Left ventricle myocardium superior (tissue), 1 donor: ENCODE measurements at regions not wholly inside any gene's neighbourhood (a gene's known extent, or its start where the extent isn't known, plus 50 kb on each side); places are given as distances from the start of the nearest gene placed in this dataset.
A peak's percentile ranks its signal among the peaks of the same experiment; 100 is the strongest.
"Not testable (repeated sequence)": the region's sequence is repeated elsewhere in the genome, so short reads cannot be mapped to it uniquely, and the experiment has no call there.

ENCODE experiments used
- ATAC-seq: fragments of 200-7000 bp; cut with Tn5 transposase; one replicate; pipeline ENCODE4 v1.9.1; 2020; ENCODE audit warnings: mild to moderate bottlenecking, moderate library complexity
- DNase-seq: peaks from one replicate; pipeline ENCODE4 v3.0.0-alpha.2; 2020
- intact Hi-C: fragments of 100-400 bp; cut with micrococcal nuclease; formaldehyde crosslinking; loops from one replicate; pipeline ENCODE4 v1.11.0; 2022
- donor health status: DM: no; HTN: yes; CAD: no; lungs with severe emphysema.

DNA sequence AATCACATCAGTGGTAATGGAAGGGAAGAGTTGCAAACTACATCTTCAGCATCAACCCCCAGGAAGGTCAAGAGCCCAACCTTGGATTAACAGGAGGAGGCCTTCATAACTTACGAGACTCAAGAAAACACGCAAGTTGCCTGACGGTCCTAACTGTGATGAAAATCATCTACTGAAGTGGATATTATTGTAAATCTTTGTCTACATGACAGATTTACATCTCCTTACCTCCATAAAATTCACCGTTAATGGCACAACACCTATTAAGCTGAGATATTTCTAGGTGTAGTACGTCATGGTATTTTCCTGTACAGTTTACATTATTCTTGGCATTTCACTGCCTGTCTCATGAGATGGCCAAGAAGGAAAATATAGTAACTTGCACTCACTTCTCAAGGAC lies 332.0 kb downstream of the NSUN3 start:
- intact Hi-C loops = no loop called here
- ATAC-seq (no peak), DNase-seq (no peak)

DNA sequence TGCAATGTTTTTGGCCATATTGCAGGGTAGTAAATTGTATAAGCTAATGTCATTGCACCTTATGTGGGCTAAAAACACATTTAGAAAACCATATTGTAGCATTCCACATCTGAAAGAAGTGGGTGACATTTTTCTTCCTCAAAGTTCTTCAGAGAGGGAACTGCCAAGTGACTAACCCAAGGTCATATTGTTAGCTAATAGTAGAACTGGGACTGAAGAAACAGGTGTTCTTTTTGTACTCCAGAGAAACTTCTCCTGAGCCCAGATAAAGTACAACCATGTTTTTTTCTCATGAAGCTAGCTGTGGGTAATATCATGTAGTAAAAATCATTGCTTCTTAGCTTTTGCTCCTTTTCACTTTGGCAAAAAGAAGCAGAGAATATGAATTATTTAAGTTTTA lies 333.0 kb downstream of the NSUN3 start:
- DNase-seq (no peak), ATAC-seq (no peak)
- intact Hi-C loops = no loop called here

DNA sequence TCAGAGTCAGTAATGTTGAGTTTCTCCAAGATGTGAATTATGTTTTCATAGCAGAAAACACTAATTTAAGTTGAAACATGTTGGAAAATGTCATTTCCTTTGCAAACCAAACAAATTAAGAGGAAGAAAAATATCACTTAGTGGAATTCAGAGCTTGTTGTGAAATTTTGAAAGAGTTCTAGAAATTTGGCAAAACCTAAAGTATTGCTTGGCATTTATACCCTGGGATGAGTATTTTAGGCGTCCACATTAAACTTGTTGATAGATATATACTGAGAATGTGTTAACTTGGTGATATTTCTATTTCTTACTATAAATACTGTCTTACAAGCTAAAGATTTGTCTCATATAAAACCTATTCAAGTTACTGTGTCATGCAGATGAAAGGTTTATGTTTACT lies 335.2 kb downstream of the NSUN3 start:
- DNase-seq (no peak), ATAC-seq (no peak)
- intact Hi-C loops = no loop called here

DNA sequence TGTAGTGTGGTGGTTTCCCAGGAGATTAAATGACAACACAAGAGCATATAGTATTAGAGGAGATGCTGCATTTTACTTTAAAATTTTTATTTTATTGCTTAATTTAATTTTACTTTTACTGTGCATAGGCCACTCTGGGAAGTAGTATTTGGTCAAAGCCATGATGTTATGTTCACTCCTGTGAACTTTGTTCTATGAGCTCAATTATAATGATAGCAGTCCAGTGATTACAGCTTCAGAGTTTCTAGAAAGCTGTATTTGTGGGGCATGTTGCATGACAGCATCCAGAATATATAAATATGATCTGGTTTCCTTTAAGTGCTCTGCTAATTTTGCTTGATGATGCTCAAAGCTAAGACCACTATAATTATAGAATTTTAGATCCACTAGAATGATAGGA lies 338.6 kb downstream of the NSUN3 start:
- DNase-seq (no peak), ATAC-seq (no peak)
- intact Hi-C loops = no loop called here

DNA sequence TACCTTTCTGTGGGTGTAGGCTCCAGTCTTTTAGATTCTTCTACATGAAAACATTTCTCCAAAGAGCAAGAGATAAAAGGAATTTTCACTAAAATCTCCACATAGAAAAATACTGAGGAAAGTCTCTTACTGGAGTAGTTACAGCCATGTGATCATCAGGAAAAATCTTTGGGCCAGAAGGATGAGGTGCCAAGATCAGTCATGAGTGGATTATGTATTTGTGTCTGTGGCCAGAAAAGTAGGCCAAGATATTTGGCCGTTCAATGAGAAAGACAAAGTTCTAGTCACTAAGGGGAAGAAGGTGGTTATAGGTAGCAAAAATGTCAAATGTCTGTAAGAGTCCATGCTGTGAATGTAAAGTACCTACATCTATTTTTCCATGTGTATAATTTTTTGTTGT lies 339.3 kb downstream of the NSUN3 start:
- DNase-seq (no peak), ATAC-seq (no peak)
- intact Hi-C loops = no loop called here

DNA sequence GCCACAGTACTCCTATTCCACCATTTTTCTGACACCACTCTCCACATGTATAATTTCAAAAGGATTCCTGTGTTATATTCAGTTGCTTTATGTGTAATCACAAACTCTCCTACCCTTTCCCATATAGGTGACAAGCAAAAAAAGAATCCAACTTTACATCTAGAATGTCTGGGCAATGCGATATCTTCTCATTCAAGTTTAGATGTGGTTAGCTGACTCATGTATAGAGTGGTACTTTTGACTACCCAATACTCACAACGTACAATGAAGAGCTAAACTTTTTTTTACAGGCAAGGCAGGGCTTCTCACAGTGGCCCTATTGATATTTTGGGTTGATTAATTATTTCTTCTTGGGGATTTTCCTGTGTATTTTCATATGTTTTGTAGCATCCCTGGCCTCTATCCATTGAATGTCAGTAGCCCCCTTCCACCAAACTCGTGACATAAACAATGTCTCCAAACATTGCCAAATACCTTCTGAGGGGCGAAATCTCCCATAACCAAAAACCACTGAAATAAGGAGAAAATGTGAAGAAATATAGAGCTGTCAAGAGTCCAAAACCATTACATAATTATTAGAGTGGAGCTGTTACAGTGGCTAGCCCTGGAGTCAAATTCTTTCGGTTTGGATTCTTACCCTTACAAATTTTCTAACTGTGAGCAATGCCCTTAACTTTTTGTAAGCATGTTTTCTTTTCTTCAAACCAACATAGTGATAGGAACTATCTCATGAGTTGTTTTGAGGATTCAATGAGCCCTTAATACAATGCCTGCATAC lies 342.6 kb downstream of the NSUN3 start:
- ATAC-seq (no peak), DNase-seq (no peak)
- intact Hi-C loops = no loop called here

DNA sequence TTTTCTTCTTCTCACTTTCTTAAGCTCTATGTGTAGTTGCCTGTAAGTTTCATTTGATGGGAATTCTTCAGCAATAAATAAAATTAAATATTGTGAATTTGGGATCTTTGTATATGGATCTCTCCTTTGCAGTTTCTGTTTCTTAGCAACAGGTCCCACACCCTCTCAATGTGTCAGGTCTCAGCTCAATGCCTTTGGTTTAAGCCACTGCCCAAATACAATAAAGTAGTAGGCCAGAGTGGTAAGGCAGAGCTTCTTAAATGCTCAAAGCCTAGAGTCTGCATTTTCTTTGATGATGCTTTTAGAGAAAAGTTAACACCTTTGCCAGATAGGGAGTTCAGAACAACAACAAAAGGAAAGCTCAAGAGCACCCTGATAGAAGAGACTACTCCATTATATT lies 343.7 kb downstream of the NSUN3 start:
- DNase-seq (no peak), ATAC-seq (no peak)
- intact Hi-C loops = no loop called here

DNA sequence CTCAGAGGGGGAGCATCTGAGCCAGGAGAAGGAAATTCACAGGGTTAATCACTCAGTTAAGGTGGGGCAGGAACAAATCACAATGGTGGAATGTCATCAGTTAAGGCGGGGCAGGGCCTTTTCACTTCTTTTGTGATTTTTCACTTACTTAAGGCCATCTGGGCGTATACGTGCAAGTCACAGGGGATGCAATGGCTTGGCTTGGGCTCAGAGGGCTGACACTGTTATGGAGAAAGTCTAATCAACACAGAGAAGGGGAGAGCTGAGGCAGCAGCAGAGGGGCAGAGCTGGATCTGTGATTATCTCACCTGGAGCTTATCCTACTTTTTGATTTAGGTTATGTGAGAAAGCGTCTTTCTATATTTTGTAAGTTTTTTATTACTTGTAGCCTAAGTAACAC lies 350.1 kb downstream of the NSUN3 start:
- intact Hi-C loops, ATAC-seq, DNase-seq: not testable (repeated sequence)

DNA sequence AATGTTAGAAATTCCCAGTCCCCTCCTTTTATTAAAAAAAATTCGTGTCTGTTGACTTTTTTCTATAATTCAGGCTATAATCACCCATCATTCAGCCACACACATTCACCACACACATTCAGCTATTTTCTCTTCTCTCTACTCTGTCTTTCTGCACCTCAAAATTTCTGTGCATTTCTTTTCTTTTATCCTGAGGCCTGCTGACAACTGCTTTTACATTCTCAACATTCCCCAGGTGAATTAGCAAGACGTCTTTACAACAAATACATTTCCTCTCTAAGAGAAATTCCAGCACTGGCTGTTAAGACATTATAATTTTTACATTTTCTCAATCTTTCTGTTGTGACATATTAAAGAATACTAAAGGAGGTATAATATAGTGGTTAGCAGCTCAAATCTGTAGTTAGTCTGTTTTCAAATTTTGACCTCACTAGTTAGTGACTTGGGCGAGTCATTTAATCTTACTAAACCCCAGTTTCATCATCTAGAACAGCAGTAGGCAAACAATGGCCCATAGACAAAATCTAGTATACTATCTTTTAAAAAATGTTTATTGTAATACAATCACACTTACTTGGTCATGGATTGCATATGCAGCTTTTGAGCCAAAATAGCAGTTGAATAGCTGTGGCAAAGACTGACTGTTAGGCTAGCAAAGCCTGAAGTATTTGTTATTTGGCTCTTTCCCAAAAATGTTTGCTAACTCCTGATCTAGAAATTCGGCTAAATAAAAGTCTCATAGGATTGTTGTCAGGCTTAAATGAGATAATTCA lies 350.7 kb downstream of the NSUN3 start:
- DNase-seq = no peak
- intact Hi-C loops = no loop called here
- ATAC-seq = no peak

DNA sequence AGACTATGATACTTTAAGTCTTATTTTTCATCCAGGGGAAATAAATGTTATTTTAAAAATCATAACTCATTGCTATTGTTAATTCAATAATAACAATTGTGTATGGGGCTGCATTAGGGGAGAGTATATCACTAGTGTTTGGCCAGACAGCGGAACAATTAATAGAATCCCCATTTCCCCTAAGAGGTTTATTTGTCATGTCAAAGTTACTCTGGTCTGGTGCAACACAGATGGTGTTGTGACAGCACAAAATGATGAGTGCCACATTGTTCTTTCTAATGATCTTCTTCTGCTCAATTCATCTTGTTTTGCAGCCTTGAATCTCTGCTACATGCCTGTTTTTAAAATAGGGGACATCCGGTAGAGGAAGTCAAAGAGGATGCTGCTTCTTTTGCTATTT lies 351.6 kb downstream of the NSUN3 start:
- no peak for ATAC-seq
- DNase-seq = no peak
- intact Hi-C loops = no loop called here

DNA sequence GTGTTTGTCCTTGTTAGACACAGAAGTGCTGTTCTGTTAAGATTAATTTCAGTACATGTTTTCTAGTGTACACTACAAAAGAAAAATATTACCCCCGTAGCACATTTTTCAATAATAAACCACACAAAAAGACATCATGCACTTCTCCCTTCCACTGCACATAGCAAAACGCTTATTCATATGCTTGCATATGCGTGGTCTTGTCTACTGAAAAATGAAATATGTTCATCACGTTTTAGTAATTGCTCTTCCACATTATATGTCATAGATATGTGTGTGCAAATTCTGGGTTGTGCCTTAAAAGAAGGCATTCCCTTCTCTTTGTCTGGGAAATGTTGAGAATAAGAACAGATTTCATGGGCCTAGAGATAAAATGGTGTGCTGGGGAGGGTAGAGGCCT lies 353.9 kb downstream of the NSUN3 start:
- ATAC-seq (no peak), DNase-seq (no peak)
- intact Hi-C loops = no loop called here

DNA sequence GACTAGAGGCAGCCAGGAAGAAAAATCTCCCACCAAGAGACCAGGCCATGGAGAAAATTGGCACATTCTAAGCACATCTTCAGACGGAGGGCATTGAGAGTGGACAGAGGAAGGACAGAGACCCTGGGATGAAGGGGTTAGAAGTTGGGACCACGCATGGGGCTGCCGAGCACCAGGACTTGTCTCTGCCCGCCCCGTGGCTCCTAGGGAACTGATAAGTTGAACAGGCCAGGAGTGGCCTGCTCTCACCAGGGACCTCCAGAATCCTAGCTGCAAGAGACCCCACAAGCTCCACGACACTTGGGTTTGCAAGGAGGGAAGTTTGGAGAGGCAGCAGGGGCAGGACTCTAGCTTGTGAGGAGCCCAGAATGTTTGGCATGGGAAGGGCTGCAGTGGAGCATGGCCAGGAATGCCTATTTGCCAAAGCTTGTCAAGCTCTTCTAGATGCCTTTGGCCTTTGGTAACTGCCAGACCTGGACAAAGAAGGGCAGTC lies 355.1 kb downstream of the NSUN3 start:
- DNase-seq (no peak), ATAC-seq (no peak)
- intact Hi-C loops = no loop called here

DNA sequence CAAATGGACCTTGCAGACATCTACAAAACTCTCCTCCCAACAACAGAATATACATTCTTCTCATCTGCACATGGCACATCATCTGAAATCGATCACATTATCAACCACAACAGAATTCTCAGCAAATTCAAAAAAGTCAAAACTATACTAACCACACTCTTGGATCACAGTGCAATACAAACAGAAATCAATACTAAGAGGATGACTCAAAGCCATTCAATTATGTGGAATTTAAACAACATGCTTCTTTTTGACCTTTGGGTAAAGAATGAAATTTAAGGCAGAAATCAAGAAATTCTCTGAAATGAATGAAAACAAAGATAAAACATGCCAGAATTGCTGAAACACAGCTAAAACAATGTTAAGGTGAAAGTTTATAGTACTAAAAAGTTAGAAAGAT lies 358.1 kb downstream of the NSUN3 start:
- no peak for ATAC-seq
- no peak for DNase-seq

DNA sequence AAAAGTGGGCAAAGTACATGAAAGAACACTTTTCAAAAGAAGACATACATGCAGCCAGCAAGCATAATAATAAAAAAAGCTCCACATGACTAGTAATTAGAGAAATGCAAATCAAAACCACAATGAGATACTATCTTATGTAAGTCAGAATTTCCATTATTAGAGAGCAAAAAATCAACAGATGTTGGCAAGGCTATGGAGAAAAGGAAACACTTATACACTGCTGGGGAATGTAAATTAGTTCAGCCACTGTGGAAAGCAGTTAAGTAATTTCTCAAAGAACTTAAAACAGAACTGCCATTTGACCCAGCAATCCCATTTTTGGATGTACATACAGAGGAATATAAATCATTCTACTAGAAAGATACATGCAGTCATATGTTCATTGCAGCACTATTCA lies 360.7 kb downstream of the NSUN3 start:
- intact Hi-C loops = no loop called here
- DNase-seq = no peak
- no peak for ATAC-seq

More for the DNA sequence above, 358.1 kb downstream of the NSUN3 start:
- intact Hi-C loops = no loop called here

DNA sequence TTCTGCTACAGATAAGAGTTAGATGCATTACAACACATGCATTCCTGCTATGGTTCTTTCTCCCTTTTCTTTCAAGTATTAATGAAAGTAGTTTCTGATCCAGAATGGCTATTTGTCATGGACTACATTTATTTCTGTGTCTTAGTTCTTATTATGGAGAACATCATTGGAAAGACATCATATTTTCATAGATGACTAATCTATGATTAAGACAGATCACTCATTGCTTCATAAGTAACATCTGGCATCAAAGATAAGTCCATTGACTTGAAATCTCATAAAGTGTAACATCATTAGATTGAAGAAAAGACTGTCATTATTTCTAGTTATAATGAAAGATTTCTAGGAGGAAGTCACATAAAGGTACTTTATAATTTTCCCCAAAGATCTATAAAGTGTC lies 366.7 kb downstream of the NSUN3 start:
- intact Hi-C loops = no loop called here
- ATAC-seq = no peak
- DNase-seq = no peak

DNA sequence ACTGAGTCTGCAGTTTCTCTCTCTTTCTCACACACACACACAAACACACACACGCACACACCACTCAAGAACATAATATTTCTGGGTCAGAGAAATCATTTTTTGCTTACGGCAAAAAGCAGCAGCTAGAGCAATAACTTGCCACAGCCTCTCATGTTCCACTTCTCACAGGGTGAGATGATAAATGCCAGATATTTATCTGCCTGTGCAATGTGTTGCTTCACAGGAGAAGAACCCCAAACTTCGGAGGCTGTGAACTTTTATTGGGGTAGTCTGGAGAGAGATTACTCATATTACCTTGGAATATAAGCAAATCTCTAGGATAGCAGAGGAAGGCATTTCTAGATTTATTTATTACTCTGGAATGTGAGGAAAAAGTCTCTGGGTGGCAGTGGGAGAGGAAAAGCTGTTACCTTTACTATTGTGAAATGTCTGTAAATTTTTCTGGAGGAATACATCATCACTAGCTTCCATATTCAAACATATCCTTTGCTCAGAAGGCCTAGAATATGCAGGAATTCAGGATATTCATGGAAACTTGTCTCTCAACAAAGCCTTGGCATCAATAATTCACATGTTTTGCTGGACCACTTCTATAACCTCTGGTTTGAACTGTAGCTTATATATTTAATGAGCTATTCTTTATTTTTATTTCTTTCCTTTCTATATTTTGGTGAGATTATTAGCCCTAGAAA lies 369.2 kb downstream of the NSUN3 start:
- no peak for ATAC-seq
- intact Hi-C loops = no loop called here
- DNase-seq = no peak

DNA sequence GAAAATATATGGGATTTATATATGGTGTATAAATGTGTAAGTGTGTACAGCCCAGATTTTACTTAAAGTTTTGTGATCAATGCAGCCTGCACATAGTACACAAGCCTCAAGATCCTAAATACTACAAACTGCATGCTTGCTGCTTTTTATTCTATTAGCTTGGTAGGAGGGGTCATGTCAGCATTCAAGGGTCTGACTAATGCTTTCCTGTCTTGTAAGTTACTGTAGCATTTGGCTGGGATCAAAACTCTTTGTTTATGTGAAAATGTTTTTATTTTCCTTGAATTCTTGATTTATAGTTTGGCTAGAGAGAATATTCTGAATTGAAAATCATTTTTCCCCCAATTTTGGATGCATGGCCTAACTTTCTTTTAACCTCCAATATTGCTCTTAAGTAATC lies 370.9 kb downstream of the NSUN3 start:
- intact Hi-C loops = no loop called here
- ATAC-seq (no peak), DNase-seq (no peak)

DNA sequence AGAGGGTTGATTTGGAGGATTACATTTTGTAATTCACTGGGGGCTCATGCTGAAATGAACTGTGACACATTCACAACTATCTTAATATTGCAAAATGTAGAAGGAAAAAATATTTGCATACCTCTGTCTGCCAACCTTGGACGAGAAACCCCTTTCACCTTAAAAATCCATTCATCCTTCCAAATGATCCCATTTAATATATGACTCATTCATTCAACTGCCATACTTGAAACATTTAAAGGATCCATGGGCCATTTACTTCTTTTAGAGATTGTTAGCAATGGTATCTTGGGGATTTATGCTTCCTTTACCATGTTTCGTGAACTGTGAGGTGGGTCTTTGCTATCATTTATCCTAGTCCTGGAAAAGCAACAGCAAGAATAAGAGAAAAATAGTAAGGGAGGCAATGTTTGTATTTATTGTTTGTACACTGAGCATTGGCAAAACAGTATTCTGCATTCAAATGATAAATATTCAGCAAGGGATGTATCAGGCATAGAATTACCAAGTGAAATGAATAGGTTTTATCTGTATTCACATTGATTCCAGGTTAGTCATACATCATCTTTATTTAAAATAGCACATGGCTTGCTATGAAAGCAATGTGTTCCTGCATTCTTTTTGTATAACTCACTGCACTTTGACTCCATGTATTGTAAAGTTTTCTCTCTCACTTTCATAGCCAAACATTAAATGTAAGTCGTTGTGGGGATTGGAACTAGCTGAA lies 378.1 kb downstream of the NSUN3 start:
- no peak for DNase-seq
- ATAC-seq = peak; percentile 46
- intact Hi-C loops = no loop called here

DNA sequence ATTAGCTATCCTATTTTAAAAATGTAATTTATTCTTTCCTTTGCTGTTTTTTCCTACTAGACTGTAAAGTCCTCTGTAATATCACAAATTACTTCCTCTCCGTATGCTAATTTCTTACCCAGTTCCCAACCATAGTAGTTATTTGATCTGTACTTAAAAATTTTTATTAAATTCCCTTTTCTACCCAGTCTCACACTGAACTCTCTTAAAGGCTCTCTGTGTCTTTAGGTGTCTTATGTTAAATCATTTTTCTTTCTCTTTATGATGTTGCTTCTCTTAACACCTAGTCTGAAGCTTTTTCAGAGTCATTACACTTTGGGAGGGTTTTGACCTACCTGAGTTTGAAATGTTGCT lies 378.6 kb downstream of the NSUN3 start:
- ATAC-seq = no peak
- intact Hi-C loops = no loop called here
- no peak for DNase-seq

DNA sequence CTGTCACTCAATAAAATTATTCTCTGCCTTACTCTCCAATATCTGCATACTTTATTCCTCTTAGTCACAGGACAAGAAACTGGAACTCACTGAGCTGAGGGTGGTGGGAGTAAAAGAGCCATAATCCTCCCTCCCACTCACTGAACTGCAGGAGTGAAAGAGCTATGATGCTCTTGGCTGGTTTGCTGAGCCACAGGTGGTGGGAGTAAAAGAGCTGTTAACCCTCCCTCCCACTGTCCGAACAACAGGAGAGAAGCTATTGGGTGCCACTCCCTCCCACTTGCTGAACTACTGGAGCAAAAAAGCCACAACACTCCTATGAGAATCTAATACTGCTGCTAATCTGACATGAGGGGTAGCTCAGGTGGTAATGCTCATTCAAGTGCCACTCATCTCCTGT lies 391.0 kb downstream of the NSUN3 start:
- intact Hi-C loops = no loop called here
- DNase-seq (no peak), ATAC-seq (no peak)
